Esophagus muscularis mucosa (tissue), 3 donors: ENCODE measurements at regions not wholly inside any gene's neighbourhood (a gene's known extent, or its start where the extent isn't known, plus 50 kb on each side); places are given as distances from the start of the nearest gene placed in this dataset.

Experiments
- CTCF ChIP-seq, 3 experiments: fragments of 200-600 bp in 2 of 3; fragments of 450-650 bp in 1 of 3; sonication (generic) in 2 of 3; IDR thresholded peaks; one replicate each; pipeline ENCODE4 v1.5.1; 2017 to 2019; ENCODE audit warnings: antibody characterized with exemption in 3 of 3, mild to moderate bottlenecking in 2 of 3, moderate library complexity in 1 of 3
- POLR2A ChIP-seq: fragments of 450-650 bp; IDR thresholded peaks from one replicate; pipeline ENCODE4 v1.6.1; 2017; ENCODE audit warnings: antibody characterized with exemption, moderate library complexity, mild to moderate bottlenecking, low read depth
- POLR2AphosphoS5 ChIP-seq, 2 donors: sonication (generic); formaldehyde crosslinking; IDR thresholded peaks; one replicate each; pipeline ENCODE4 v1.6.1; 2017; ENCODE audit warnings: antibody characterized with exemption in 2 of 2

DNA sequence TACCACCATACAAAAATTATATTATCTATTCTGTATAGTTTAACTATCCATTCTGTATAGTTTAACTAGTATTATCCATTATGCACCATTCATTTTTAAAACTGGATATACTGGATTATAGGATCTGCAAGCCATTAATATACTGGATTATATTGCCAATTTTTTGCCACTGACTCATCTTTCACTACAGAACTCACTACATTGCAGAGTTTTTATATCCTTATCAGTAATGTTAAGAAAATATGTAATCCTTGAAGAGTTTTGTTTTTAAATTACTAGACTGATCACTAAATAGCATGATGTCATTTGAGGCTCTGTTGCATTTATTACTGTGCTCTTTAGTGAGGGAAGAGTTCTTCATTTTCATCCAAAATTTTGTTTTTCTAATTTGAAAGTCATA, 109.8 kb upstream of the SNX2 start:
- TF ChIP-seq CTCF (IDR thresholded peaks at IDR 0.05) (no peak), POLR2A (no peak), POLR2AphosphoS5 (IDR thresholded peaks at IDR 0.05) (no peak)
